GM06990 (cell line): ENCODE measurements at regions not wholly inside any gene's neighbourhood (a gene's known extent, or its start where the extent isn't known, plus 50 kb on each side); places are given as distances from the start of the nearest gene placed in this dataset.

ENCODE experiments used
- DNase-seq: peaks from one replicate; pipeline ENCODE4 v3.0.0-alpha.2; 2011; ENCODE audit not compliant: insufficient read length; ENCODE audit errors: extremely low read depth
- H3K27me3 ChIP-seq: replicated peaks from 2 replicates; pipeline ENCODE4 v1.6.0; 2011; ENCODE audit warnings: low read length; ENCODE audit not compliant: control insufficient read depth, insufficient read depth
- H3K36me3 ChIP-seq: 2 replicates; pipeline ENCODE4 v1.5.1; 2011; ENCODE audit warnings: low read length; ENCODE audit not compliant: control insufficient read depth, insufficient read depth
- H3K4me3 ChIP-seq: replicated peaks from 2 replicates; pipeline ENCODE4 v1.5.1; 2011; ENCODE audit warnings: low read depth, mild to moderate bottlenecking, control low read depth, low read length
- TF ChIP-seq, protein P1 (sequence below): IDR thresholded peaks from 2 replicates; pipeline ENCODE4 v1.5.1; 2011; ENCODE audit warnings: low read length, control low read depth, mild to moderate bottlenecking, inconsistent platforms; ENCODE audit not compliant: insufficient read depth, poor library complexity, severe bottlenecking

DNA sequence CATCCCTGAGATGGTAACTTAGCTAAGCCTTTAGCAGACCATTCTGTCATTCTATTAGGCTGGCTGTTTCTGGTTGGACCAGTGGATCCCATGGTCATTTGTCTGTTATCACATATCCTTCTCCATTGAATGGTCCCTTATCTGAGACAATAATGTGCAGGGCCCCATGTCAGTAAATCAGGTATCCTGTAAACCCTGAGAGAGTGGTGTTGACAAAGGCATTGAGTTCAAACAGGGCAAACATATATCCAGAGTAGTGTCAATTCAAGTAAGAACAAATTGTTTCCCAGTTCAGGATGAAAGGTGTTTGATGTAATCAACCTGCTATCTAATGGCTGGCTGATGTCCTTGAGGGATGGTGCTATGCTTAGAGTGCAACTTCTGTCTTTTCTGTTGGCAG, 126.2 kb downstream of the LINC00237 start:
- H3K27me3 ChIP-seq = no peaks in the 10 kb centered on the region; the same call in 1 of the 2 replicates
- TF ChIP-seq, protein P1, sequence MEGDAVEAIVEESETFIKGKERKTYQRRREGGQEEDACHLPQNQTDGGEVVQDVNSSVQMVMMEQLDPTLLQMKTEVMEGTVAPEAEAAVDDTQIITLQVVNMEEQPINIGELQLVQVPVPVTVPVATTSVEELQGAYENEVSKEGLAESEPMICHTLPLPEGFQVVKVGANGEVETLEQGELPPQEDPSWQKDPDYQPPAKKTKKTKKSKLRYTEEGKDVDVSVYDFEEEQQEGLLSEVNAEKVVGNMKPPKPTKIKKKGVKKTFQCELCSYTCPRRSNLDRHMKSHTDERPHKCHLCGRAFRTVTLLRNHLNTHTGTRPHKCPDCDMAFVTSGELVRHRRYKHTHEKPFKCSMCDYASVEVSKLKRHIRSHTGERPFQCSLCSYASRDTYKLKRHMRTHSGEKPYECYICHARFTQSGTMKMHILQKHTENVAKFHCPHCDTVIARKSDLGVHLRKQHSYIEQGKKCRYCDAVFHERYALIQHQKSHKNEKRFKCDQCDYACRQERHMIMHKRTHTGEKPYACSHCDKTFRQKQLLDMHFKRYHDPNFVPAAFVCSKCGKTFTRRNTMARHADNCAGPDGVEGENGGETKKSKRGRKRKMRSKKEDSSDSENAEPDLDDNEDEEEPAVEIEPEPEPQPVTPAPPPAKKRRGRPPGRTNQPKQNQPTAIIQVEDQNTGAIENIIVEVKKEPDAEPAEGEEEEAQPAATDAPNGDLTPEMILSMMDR = no peak
- H3K4me3 ChIP-seq = no peak overlapping the region
- no peaks in the 10 kb centered on the region for H3K36me3 ChIP-seq
- DNase-seq = no peak

DNA sequence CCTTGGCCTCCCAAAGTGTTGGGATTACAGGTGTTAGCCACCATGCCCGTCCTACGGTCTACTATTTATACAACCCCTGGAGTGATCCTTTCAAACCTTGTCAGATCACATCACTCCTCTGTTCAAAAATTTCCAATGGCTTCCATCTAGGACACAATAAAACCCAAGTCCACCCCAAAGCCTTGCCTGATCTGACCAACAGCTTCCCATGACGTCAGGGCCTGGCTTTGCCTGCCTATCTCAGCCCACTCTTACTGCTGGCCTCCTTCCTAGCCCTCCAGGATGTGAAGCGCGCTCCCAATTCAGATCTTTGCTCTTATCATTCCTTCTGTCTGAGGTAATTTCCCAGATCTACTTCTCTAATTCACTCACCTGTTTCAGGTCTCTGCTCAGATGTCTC, 128.4 kb downstream of the LINC00237 start:
- DNase-seq = no peak
- no peak overlapping the region for H3K4me3 ChIP-seq
- no peaks in the 10 kb centered on the region; the same call in 1 of the 2 replicates for H3K27me3 ChIP-seq
- TF ChIP-seq, protein P1 = no peak
- no peaks in the 10 kb centered on the region for H3K36me3 ChIP-seq

DNA sequence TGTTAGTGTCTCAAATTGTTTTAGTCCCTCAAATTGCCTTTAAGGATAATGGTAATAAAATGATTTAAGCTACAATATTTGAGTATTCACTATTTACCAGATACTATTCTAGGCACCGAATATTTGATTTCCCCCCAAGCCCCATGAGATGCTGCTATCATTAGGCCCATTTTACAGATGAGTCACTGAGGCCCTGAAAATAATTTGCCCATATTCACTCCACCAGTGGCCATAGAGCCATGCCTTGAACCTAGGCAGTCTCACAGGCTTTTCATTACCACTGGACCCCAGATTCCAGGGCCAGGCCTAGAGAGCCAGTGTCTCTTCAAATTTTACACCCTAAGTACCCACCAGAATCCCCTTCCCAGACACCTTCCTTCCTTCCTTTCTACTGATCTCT, 133.7 kb downstream of the LINC00237 start:
- Histone ChIP-seq H3K27me3 (no peaks in the 10 kb centered on the region), H3K4me3 (no peak overlapping the region), H3K36me3 (no peaks in the 10 kb centered on the region)
- no peak for DNase-seq
- TF ChIP-seq, protein P1 = no peak

DNA sequence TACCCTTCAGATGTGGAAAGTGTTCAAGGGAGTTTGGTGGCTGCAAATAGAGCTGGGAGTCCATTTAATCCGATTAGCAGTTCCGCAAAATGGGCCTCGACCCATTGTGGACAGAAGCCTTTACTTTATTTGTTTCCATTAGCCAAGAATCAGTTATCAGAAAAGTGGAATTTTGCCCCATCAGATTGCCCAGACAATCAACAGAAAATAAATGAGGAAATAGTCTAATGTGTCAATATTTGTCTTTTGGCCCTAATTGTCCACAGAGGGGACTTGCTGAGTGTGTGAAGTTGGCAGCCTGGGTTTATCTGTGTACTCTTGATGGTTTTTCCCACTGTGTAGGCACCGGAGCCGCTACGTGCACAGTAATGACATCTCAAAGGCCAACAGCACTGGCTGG, 134.3 kb downstream of the LINC00237 start:
- DNase-seq = no peak
- TF ChIP-seq, protein P1 = no peak
- no peak overlapping the region for H3K4me3 ChIP-seq
- H3K27me3 ChIP-seq = no peaks in the 10 kb centered on the region
- H3K36me3 ChIP-seq = no peaks in the 10 kb centered on the region

DNA sequence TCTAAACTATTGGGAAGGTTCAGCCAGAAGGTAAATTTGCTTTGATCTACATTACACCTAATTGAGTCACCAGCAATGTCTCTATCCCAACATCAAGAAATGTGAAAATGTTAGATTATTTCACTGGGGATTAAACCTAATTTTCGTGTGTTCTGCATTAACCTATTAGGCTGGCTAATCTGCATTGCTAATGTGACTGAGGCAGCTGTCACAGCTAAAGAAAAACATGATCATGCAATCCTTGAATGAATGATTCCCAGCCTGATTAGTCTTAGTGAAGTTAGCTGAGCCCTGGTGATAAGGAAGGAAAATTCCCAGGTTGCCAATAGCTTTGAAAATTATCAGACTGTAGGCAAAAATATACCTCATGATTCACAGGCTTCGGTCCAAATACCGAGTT, 135.3 kb downstream of the LINC00237 start:
- Histone ChIP-seq H3K36me3 (no peaks in the 10 kb centered on the region), H3K4me3 (no peak overlapping the region), H3K27me3 (no peaks in the 10 kb centered on the region)
- TF ChIP-seq, protein P1 = no peak
- no peak for DNase-seq

DNA sequence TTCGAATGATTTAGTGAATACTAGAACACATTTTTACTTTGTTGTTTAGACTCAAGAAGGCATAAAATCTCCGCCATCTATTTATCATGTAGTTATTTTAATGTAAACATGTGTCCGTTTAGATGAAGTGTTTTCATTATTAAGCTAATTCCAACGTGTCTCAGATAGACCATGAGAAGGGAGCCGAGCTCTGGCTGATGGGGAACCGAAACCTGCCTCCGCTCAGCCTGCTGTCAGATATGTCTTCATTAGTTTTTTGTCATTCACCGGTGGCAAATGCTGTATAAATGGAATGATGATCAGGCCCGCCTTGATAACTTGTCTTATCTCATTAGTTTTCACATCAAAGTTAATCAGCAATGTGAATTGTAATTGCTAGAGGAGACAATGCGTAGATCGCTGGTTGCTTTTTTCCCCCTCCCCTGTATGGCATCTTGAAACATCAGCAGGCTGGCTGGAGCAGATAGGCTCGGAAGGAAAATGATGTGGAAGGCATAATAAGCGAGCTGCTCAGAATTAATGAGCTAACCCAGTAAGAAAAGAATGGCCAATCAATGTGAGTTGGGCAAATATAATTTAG, 136.4 kb downstream of the LINC00237 start:
- DNase-seq = no peak
- Histone ChIP-seq H3K27me3 (no peaks in the 10 kb centered on the region), H3K4me3 (no peak overlapping the region), H3K36me3 (no peaks in the 10 kb centered on the region)
- TF ChIP-seq, protein P1 = no peak
